HAP-1 (cell line): ENCODE measurements at regions not wholly inside any gene's neighbourhood (a gene's known extent, or its start where the extent isn't known, plus 50 kb on each side); places are given as distances from the start of the nearest gene placed in this dataset.
"Not testable (repeated sequence)": the region's sequence is repeated elsewhere in the genome, so short reads cannot be mapped to it uniquely, and the experiment has no call there.

ENCODE experiments used
- DNase-seq, 2 experiments: peaks; one replicate each; pipeline ENCODE4 v3.0.0-alpha.2; 2016 to 2020; ENCODE audit warnings: low spot score in 2 of 2
- H3K27me3 ChIP-seq: fragments of 250-450 bp; sonication (Bioruptor Pico); 2 replicates; pipeline ENCODE4 v1.5.1; 2020; ENCODE audit warnings: low read depth, mild to moderate bottlenecking, moderate library complexity
- H3K36me3 ChIP-seq: fragments of 250-450 bp; sonication (Bioruptor Pico); replicated peaks from 2 replicates; pipeline ENCODE4 v1.5.1; 2020; ENCODE audit warnings: mild to moderate bottlenecking
- H3K4me1 ChIP-seq: fragments of 250-450 bp; sonication (Bioruptor Pico); 2 replicates; pipeline ENCODE4 v1.5.1; 2020; ENCODE audit warnings: mild to moderate bottlenecking
- H3K4me3 ChIP-seq: fragments of 250-450 bp; sonication (Bioruptor Pico); 2 replicates; pipeline ENCODE4 v1.5.1; 2020; ENCODE audit warnings: mild to moderate bottlenecking, moderate library complexity
- H3K9me3 ChIP-seq: fragments of 250-450 bp; sonication (Bioruptor Pico); 2 replicates; pipeline ENCODE4 v1.5.1; 2020; ENCODE audit warnings: mild to moderate bottlenecking, moderate library complexity
- in situ Hi-C: fragments of 300-500 bp; cut with MboI; formaldehyde crosslinking; loops from 3 replicates; pipeline ENCODE4 v1.14.3; 2020; ENCODE audit warnings: low sequenced_read_pairs, inconsistent platforms, mixed read lengths

- no peaks in the 10 kb centered on the region for H3K4me1 ChIP-seq
- in situ Hi-C loops: no loop called here
- peak in 1 of 2 experiments; percentile 40 for DNase-seq
Measured at GRCh38 chr16:19980632-19981265, 92.9 kb downstream of the GPR139 start.

GRCh38 chr16:19979638-19980037 is 94.1 kb downstream of the GPR139 start:
- DNase-seq: no peak
- H3K4me1 ChIP-seq: no peaks in the 10 kb centered on the region
- no peaks in the 10 kb centered on the region for H3K27me3 ChIP-seq
- no peaks in the 10 kb centered on the region for H3K36me3 ChIP-seq
- in situ Hi-C loops: loop anchor here (10.0 kb wide), 2 partner anchors 55 to 75 kb away; no protein-coding TSS in a partner anchor
- no peak overlapping the region for H3K4me3 ChIP-seq
- H3K9me3 ChIP-seq: no peaks in the 10 kb centered on the region

More at GRCh38 chr16:19980632-19981265, 92.9 kb downstream of the GPR139 start:
- no peak overlapping the region for H3K4me3 ChIP-seq
- no peaks in the 10 kb centered on the region for H3K27me3 ChIP-seq
- H3K36me3 ChIP-seq: no peaks in the 10 kb centered on the region
- H3K9me3 ChIP-seq: no peaks in the 10 kb centered on the region

DNA sequence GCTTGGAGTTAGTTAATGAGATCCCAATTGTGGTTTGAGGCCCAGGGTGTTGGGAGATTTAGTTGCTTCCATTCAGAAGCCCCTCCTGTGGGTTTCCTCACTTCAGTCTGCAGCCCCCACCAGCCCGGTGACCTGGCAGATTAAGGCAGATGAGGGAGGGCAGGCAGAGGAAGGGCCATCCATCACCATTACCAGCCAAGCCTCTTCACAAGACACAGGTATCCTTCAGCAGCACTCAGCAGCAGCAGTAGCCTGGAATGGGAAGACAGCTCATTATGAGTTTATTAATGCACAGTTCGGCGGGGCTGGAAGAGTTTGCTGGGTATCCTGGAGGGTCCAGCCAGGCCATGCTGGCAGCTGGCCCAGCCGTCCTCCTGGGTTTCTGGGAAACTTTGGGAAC is 90.0 kb upstream of the GPRC5B start:
- Histone ChIP-seq H3K36me3 (no peaks in the 10 kb centered on the region), H3K27me3 (no peaks in the 10 kb centered on the region), H3K4me3 (no peak overlapping the region), H3K9me3 (no peaks in the 10 kb centered on the region), H3K4me1 (no peaks in the 10 kb centered on the region)
- no peak for DNase-seq
- in situ Hi-C loops: loop anchor here (10.0 kb wide), 2 partner anchors 60 to 70 kb away; no protein-coding TSS in a partner anchor

DNA sequence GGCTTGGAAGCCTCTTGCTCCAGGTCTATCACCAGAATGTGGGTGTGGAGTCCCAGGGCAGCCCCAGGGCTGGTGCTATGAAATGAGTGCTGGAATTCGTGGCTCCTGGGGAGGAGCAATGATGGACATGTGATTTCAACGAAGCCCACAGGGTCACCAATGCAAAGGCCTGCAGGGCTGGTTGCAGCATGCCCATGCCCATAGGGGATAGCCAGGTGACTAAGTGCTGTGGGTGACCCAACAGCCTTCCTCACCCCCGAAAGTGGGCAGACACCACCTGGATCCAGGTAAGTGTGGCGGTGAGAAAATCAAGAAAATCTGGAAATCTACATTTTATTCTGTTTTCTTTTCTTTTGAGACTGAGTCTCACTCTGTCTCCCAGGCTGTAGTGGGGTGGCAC is 87.5 kb upstream of the GPRC5B start:
- Histone ChIP-seq H3K27me3 (no peaks in the 10 kb centered on the region), H3K9me3 (no peaks in the 10 kb centered on the region), H3K4me1 (no peaks in the 10 kb centered on the region), H3K36me3 (no peaks in the 10 kb centered on the region), H3K4me3 (no peak overlapping the region)
- in situ Hi-C loops: loop anchor here (10.0 kb wide), 2 partner anchors 63 to 67 kb away; no protein-coding TSS in a partner anchor
- DNase-seq: no peak

DNA sequence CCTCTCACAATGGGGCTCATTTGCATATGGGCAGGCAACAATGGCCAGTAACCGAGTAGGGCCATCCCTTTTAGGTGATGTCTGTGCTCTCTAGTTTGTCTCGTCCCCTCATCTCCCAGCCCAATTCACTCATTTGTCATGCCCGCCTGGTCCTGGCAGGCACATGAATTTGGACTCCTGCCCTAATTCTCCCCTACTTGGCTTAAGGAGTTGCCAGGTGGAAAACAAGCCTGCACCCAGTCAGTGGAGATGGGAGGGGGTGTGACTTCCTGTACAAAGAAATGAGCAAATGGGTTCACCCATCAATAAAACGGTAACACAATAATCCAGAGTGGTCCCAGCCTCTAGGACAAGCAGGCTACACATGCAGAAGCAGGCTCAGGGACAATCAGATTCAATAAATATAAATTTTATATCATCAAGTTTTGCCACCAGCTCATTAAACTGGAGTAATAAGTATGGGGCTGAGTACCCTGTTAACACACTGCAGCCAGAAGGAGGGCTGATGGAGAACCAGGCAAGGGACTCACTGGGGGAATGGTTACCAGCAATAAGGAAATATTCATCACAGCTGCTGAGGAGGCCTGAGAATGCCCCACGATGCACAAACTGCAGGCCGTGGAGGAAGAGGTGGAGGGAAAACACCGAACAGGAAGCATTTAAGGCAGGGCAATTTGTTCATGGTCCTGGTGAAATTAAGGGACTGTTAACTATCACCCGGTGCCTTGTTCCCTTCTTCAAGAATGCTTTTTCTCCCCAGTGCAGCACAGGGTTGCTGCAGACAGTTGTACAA is 84.4 kb upstream of the GPRC5B start:
- no peaks in the 10 kb centered on the region for H3K27me3 ChIP-seq
- no peaks in the 10 kb centered on the region for H3K4me1 ChIP-seq
- DNase-seq: no peak
- in situ Hi-C loops: no loop called here
- H3K9me3 ChIP-seq: no peaks in the 10 kb centered on the region
- H3K4me3 ChIP-seq: no peak overlapping the region
- no peaks in the 10 kb centered on the region for H3K36me3 ChIP-seq

GRCh38 chr16:19967963-19968362 is 83.3 kb upstream of the GPRC5B start:
- Histone ChIP-seq H3K4me1 (no peaks in the 10 kb centered on the region), H3K36me3 (no peaks in the 10 kb centered on the region), H3K4me3 (no peak overlapping the region), H3K27me3 (no peaks in the 10 kb centered on the region), H3K9me3 (no peaks in the 10 kb centered on the region)
- no peak for DNase-seq
- in situ Hi-C loops: no loop called here

GRCh38 chr16:19967561-19967960 is 82.9 kb upstream of the GPRC5B start:
- in situ Hi-C loops: no loop called here
- H3K4me3 ChIP-seq: no peak overlapping the region
- no peaks in the 10 kb centered on the region for H3K27me3 ChIP-seq
- no peaks in the 10 kb centered on the region for H3K4me1 ChIP-seq
- H3K9me3 ChIP-seq: no peaks in the 10 kb centered on the region
- H3K36me3 ChIP-seq: no peaks in the 10 kb centered on the region
- no peak for DNase-seq

DNA sequence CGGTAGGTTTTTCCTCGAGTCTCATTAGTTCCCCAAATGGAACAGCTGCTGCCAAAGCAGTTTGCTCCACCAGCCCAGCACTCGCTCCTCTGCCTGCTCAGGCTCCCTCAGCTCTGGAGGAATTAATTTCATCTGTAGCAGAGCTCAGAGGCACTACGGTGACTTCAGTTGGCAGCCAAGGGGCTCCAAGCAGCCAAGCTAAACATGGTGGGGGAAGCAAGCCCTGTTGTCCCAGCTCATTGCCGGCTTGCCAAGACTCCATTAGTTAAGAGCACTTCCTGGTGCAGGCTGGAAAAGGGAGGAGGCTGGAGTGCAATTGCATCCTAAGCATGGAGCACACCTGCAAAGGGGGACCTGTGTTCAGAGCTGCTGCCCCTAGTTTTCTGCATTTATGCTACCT is 78.7 kb upstream of the GPRC5B start:
- Histone ChIP-seq H3K36me3 (no peaks in the 10 kb centered on the region), H3K9me3 (no peaks in the 10 kb centered on the region), H3K4me3 (no peak overlapping the region), H3K4me1 (no peaks in the 10 kb centered on the region), H3K27me3 (peaks cover 6% of the 10 kb centered on the region; the same call in 1 of the 2 replicates)
- DNase-seq: no peak
- in situ Hi-C loops: no loop called here

GRCh38 chr16:19960183-19960582 is 75.5 kb upstream of the GPRC5B start:
- peaks cover 8% of the 10 kb centered on the region; the same call in 1 of the 2 replicates for H3K27me3 ChIP-seq
- H3K36me3 ChIP-seq: no peaks in the 10 kb centered on the region
- no peak for DNase-seq
- no peaks in the 10 kb centered on the region for H3K9me3 ChIP-seq
- H3K4me1 ChIP-seq: no peaks in the 10 kb centered on the region
- in situ Hi-C loops: no loop called here
- H3K4me3 ChIP-seq: no peak overlapping the region

GRCh38 chr16:19959736-19960135 is 75.1 kb upstream of the GPRC5B start:
- no peak overlapping the region for H3K4me3 ChIP-seq
- no peak for DNase-seq
- H3K27me3 ChIP-seq: peaks cover 8% of the 10 kb centered on the region; the same call in 1 of the 2 replicates
- no peaks in the 10 kb centered on the region for H3K4me1 ChIP-seq
- no peaks in the 10 kb centered on the region for H3K36me3 ChIP-seq
- H3K9me3 ChIP-seq: no peaks in the 10 kb centered on the region
- in situ Hi-C loops: no loop called here

- H3K4me1 ChIP-seq, DNase-seq, H3K9me3 ChIP-seq, in situ Hi-C loops, H3K4me3 ChIP-seq, H3K36me3 ChIP-seq, H3K27me3 ChIP-seq: not testable (repeated sequence)
Measured at GRCh38 chr16:19955896-19956295, 71.2 kb upstream of the GPRC5B start.

DNA sequence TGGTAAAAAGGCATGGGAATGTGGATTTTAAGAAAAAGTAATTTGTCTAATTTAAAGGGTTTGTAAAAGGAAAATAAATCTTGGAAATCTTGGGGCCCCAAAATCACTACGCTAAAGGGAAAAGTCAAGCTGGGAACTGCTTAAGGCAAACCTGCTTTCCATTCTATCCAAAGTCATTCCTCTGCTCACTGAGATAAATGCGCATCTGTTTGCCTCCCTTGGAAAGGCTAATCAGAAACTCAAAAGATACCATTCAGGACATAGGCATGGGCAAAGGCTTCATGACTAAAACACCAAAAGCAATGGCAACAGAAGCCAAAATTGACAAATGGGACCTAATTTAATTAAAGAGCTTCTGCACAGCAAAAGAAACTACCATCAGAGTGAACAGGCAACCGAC is 70.4 kb upstream of the GPRC5B start:
- H3K27me3 ChIP-seq, DNase-seq, in situ Hi-C loops, H3K4me3 ChIP-seq, H3K9me3 ChIP-seq, H3K4me1 ChIP-seq, H3K36me3 ChIP-seq: not testable (repeated sequence)

DNA sequence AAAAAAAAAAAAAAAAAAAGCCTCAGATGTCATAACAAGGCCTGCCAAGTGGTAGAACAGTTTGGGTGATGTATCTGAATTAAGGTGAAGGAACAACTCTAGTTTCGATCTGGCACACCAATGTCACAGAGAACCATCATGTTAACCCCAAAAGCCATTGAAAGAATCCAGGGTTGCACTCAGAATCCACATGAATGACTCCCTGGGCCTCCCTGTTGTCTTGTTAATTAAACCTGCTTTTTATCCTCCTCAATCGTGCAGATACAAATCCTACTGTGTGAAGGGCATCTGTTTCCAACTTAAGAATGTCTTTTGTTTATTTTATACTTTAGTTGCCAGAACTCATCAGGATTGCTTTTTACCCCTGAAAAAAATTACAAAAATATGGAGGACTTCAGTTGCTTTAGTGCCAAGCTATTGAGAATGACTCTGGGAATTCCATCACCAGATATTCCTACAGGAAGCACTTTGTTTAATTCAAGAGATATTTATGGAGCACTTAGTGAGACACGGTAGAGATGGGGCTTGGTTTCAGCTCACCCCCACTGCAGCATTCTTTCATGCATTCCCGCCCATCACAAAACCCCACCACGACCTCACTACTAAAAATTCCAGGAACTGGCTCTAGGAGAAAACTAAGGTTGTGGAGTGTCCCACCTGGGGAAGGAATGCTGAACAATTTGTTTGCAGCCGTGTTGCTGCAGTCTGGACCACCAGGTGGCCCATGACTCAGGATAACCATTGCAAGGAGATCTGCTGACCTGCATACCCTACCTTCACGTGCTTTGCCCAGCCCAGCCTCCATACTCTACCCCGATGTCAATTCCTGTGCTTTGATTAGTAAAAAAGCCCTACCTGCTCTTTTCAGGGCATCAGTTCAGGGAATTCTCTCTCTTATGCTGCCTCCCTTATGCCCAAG is 63.8 kb upstream of the GPRC5B start:
- no peaks in the 10 kb centered on the region; the same call in 1 of the 2 replicates for H3K4me1 ChIP-seq
- H3K4me3 ChIP-seq: no peak overlapping the region
- in situ Hi-C loops: no loop called here
- H3K9me3 ChIP-seq: no peaks in the 10 kb centered on the region; the same call in 1 of the 2 replicates
- DNase-seq: no peak
- no peaks in the 10 kb centered on the region for H3K27me3 ChIP-seq
- H3K36me3 ChIP-seq: no peaks in the 10 kb centered on the region
